Testis (tissue), 2 donors: ENCODE measurements at regions not wholly inside any gene's neighbourhood (a gene's known extent, or its start where the extent isn't known, plus 50 kb on each side); places are given as distances from the start of the nearest gene placed in this dataset.

ENCODE experiments used
- POLR2A ChIP-seq: fragments of 450-650 bp; IDR thresholded peaks from one replicate; pipeline ENCODE4 v1.6.1; 2017; ENCODE audit warnings: antibody characterized with exemption, mild to moderate bottlenecking, moderate library complexity
- TF ChIP-seq, protein P1 (sequence below), 3 experiments: fragments of 450-650 bp in 2 of 3; fragments of 200-600 bp in 1 of 3; sonication (generic) in 1 of 3; IDR thresholded peaks; one replicate each; pipeline ENCODE4 v1.5.1; 2016 to 2019; ENCODE audit warnings: antibody characterized with exemption in 3 of 3, mild to moderate bottlenecking in 2 of 3, moderate library complexity in 1 of 3

DNA sequence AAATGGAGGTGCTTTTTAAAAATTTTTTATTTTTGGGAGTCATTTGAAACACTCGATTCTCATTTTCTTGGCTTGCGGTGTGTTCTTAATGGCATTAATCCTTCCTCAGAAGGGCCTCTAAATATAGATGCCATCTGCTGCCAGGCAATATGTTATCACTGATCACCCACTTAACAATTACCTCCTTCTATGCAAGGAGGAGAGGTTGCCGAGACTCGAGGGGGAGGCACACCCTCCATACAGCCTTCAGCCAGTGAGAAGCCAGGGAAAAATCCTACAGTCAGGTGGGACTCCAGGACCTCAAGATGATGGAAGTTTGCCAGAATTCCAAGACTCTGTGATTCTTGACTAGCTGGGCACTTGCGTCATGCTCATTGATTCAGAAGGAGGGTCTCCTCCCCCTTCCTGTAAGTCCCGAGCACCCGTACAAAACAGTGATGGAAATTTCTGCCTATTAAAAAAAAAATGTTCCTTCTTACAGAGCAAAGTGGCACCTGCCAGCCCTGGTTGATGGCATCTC lies 574.5 kb downstream of the TYW1 start:
- TF ChIP-seq, protein P1, sequence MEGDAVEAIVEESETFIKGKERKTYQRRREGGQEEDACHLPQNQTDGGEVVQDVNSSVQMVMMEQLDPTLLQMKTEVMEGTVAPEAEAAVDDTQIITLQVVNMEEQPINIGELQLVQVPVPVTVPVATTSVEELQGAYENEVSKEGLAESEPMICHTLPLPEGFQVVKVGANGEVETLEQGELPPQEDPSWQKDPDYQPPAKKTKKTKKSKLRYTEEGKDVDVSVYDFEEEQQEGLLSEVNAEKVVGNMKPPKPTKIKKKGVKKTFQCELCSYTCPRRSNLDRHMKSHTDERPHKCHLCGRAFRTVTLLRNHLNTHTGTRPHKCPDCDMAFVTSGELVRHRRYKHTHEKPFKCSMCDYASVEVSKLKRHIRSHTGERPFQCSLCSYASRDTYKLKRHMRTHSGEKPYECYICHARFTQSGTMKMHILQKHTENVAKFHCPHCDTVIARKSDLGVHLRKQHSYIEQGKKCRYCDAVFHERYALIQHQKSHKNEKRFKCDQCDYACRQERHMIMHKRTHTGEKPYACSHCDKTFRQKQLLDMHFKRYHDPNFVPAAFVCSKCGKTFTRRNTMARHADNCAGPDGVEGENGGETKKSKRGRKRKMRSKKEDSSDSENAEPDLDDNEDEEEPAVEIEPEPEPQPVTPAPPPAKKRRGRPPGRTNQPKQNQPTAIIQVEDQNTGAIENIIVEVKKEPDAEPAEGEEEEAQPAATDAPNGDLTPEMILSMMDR (IDR thresholded peaks at IDR 0.05) = no peak
- TF ChIP-seq POLR2A = no peak
